SK-N-SH treated with all-trans-retinoic acid at 6 μM for 48 hours (cell line): ENCODE measurements at regions not wholly inside any gene's neighbourhood (a gene's known extent, or its start where the extent isn't known, plus 50 kb on each side); places are given as distances from the start of the nearest gene placed in this dataset.

ENCODE experiments used
- CSRNP3 ChIP-seq: fragments of 250-450 bp; sonication (Bioruptor Pico); IDR thresholded peaks from 2 replicates; pipeline ENCODE4 v1.5.1; 2021; ENCODE audit warnings: mild to moderate bottlenecking, moderate library complexity
- PATZ1 ChIP-seq: fragments of 250-450 bp; sonication (Bioruptor Pico); IDR thresholded peaks from 2 replicates; pipeline ENCODE4 v1.8.0; 2020; ENCODE audit warnings: mild to moderate bottlenecking, moderate library complexity, borderline replicate concordance
- ZFP3 ChIP-seq: fragments of 250-450 bp; sonication (Bioruptor Pico); IDR thresholded peaks from 2 replicates; pipeline ENCODE4 v1.5.0; 2020; ENCODE audit warnings: mild to moderate bottlenecking, moderate library complexity
- ZFP30 ChIP-seq: fragments of 450-650 bp; formaldehyde crosslinking; IDR thresholded peaks from 2 replicates; pipeline ENCODE4 v1.5.0; 2022; ENCODE audit warnings: mild to moderate bottlenecking, moderate library complexity
- ZNF565 ChIP-seq: fragments of 450-650 bp; formaldehyde crosslinking; conservative IDR thresholded peaks from 2 replicates; pipeline ENCODE4 v1.5.0; 2020; ENCODE audit warnings: low read depth, mild to moderate bottlenecking, moderate library complexity

- TF ChIP-seq ZFP30 (no peak), ZNF565 (no peak), PATZ1 (CRISPR knock-in tag) (no peak), CSRNP3 (CRISPR knock-in tag) (no peak), ZFP3 (CRISPR knock-in tag) (no peak)
Measured at GRCh38 chr14:54338696-54339317, 58.0 kb upstream of the CDKN3 start.
